H1 (cell line): ENCODE measurements at regions not wholly inside any gene's neighbourhood (a gene's known extent, or its start where the extent isn't known, plus 50 kb on each side); places are given as distances from the start of the nearest gene placed in this dataset.

Experiments
- CTCF ChIA-PET: fragments of 300-600 bp; sonication (Branson Sonifier 250); formaldehyde crosslinking; loops from one replicate; lab custom pipeline; 2021; ENCODE audit not compliant: partially characterized antibody; lab: Charles Lee
- POLR2A ChIA-PET: fragments of 300-600 bp; sonication (Branson Sonifier 250); formaldehyde crosslinking; loops from one replicate; lab custom pipeline; 2021; ENCODE audit warnings: inconsistent platforms; ENCODE audit not compliant: partially characterized antibody; lab: Charles Lee
- DNase-seq, 2 experiments: peaks; one replicate each; pipeline versions ENCODE4 v3.0.0 to v3.0.0-alpha.2; 2010 to 2022; ENCODE audit warnings: low spot score in 2 of 2, low read depth in 1 of 2, mixed read lengths in 1 of 2
- FAIRE-seq: peaks from 2 replicates; lab custom pipeline; 2011; peaks lifted over from hg19 to GRCh38; lab: Jason Lieb, UNC
- H2AFZ ChIP-seq: 2 replicates; pipeline ENCODE4 v1.8.1; 2012; ENCODE audit warnings: low read length, inconsistent platforms
- H2AK5ac ChIP-seq: 2 replicates; pipeline ENCODE4 v1.6.1; 2013; ENCODE audit warnings: low read depth, low read length
- H2BK120ac ChIP-seq: replicated peaks from 2 replicates; pipeline ENCODE3; 2013; ENCODE audit warnings: low read depth, low read length, inconsistent platforms
- H2BK12ac ChIP-seq: 2 replicates; pipeline ENCODE4 v1.6.1; 2013; ENCODE audit warnings: low read depth, low read length
- H2BK15ac ChIP-seq: 2 replicates; pipeline ENCODE4 v1.6.1; 2013; ENCODE audit warnings: low read length
- H2BK20ac ChIP-seq: 2 replicates; pipeline ENCODE4 v1.6.1; 2013; ENCODE audit warnings: low read length
- H2BK5ac ChIP-seq: 2 replicates; pipeline ENCODE4 v1.6.1; 2013; ENCODE audit warnings: low read depth, low read length
- H3K14ac ChIP-seq: 2 replicates; pipeline ENCODE4 v1.6.1; 2013; ENCODE audit warnings: inconsistent platforms; ENCODE audit not compliant: insufficient read length
- H3K18ac ChIP-seq: 2 replicates; pipeline ENCODE4 v1.6.1; 2013; ENCODE audit warnings: low read length; ENCODE audit errors: extremely low read depth
- H3K23ac ChIP-seq: 2 replicates; pipeline ENCODE4 v1.6.1; 2013; ENCODE audit warnings: inconsistent platforms; ENCODE audit not compliant: insufficient read length
- H3K23me2 ChIP-seq: 2 replicates; pipeline ENCODE4 v1.6.1; 2013; ENCODE audit warnings: low read depth, low read length
- H3K27ac ChIP-seq: 2 replicates; pipeline ENCODE4 v1.6.1; 2011; ENCODE audit warnings: low read depth, low read length, inconsistent platforms
- H3K27me3 ChIP-seq, 4 experiments: replicated peaks in 1 of 4; 1 replicate in 1 of 4; 2 replicates in 3 of 4; pipeline versions ENCODE4 v1.6.1 to v1.8.1; 2011 to 2013; ENCODE audit warnings: low read length in 3 of 4, mild to moderate bottlenecking in 3 of 4, inconsistent platforms in 2 of 4, mixed read lengths in 2 of 4, moderate library complexity in 1 of 4; ENCODE audit not compliant: control insufficient read depth in 3 of 4, insufficient read depth in 3 of 4; ENCODE audit errors: extremely low read depth in 1 of 4
- H3K36me3 ChIP-seq, 4 experiments: 2 replicates each; pipeline versions ENCODE4 v1.6.1 to v1.8.1; 2011 to 2013; ENCODE audit warnings: mild to moderate bottlenecking in 4 of 4, low read length in 3 of 4, moderate library complexity in 2 of 4, control low read depth in 1 of 4, inconsistent platforms in 1 of 4; ENCODE audit not compliant: insufficient read depth in 4 of 4, control insufficient read depth in 2 of 4
- H3K4ac ChIP-seq: replicated peaks from 2 replicates; pipeline ENCODE3; 2013; ENCODE audit warnings: low read length, low read depth, mixed read lengths, inconsistent platforms; ENCODE audit not compliant: insufficient read length
- H3K4me1 ChIP-seq, 4 experiments: replicated peaks in 1 of 4; 1 replicate in 1 of 4; 2 replicates in 3 of 4; pipeline versions ENCODE4 v1.6.1 to v1.8.1; 2011 to 2013; ENCODE audit warnings: low read length in 3 of 4, inconsistent platforms in 2 of 4, mixed read lengths in 1 of 4; ENCODE audit not compliant: insufficient read depth in 4 of 4, control insufficient read depth in 3 of 4
- H3K4me2 ChIP-seq, 2 experiments: 2 replicates each; pipeline versions ENCODE4 v1.6.1 to v1.8.1; 2011 to 2013; ENCODE audit warnings: low read depth in 2 of 2, low read length in 2 of 2, control low read depth in 1 of 2, inconsistent platforms in 1 of 2, mild to moderate bottlenecking in 1 of 2; ENCODE audit not compliant: insufficient read depth in 1 of 2
- H3K4me3 ChIP-seq, 4 experiments: fragments of 200-600, 300-600 bp in 1 of 4; sonication (generic), shearing (Covaris generic), sonication (Bioruptor Twin) in 1 of 4; 2 replicates each; pipeline versions ENCODE4 v1.5.1 to v1.8.1; 2011 to 2016; ENCODE audit warnings: low read length in 4 of 4, low read depth in 3 of 4, control low read depth in 2 of 4, inconsistent platforms in 2 of 4, mild to moderate bottlenecking in 2 of 4, mixed read lengths in 1 of 4, moderate library complexity in 1 of 4; ENCODE audit not compliant: insufficient read depth in 2 of 4; ENCODE audit errors: extremely low read depth in 1 of 4
- H3K56ac ChIP-seq: replicated peaks from 2 replicates; pipeline ENCODE3; 2013; ENCODE audit warnings: low read depth, mild to moderate bottlenecking, mixed read lengths, low read length, inconsistent platforms; ENCODE audit not compliant: insufficient read length
- H3K79me1 ChIP-seq: 2 replicates; pipeline ENCODE4 v1.6.1; 2013; ENCODE audit warnings: low read depth, low read length, control low read depth
- H3K79me2 ChIP-seq, 2 experiments: 2 replicates each; pipeline versions ENCODE4 v1.6.1 to v1.8.1; 2012 to 2013; ENCODE audit warnings: low read length in 2 of 2, mild to moderate bottlenecking in 2 of 2, inconsistent platforms in 1 of 2; ENCODE audit not compliant: insufficient read depth in 2 of 2, control insufficient read depth in 1 of 2
- H3K9ac ChIP-seq, 4 experiments: replicated peaks in 1 of 4; 1 replicate in 1 of 4; 2 replicates in 3 of 4; pipeline versions ENCODE4 v1.6.1 to v1.8.1; 2011 to 2013; ENCODE audit warnings: low read depth in 3 of 4, low read length in 3 of 4, control low read depth in 2 of 4, mild to moderate bottlenecking in 2 of 4, moderate library complexity in 2 of 4, inconsistent platforms in 1 of 4; ENCODE audit errors: extremely low read depth in 1 of 4
- H3K9me3 ChIP-seq, 2 experiments: 2 replicates each; pipeline versions ENCODE4 v1.6.1 to v1.8.1; 2012 to 2013; ENCODE audit warnings: mild to moderate bottlenecking in 2 of 2, moderate library complexity in 2 of 2, control low read depth in 1 of 2, inconsistent platforms in 1 of 2, low read depth in 1 of 2, low read length in 1 of 2, mixed read lengths in 1 of 2; ENCODE audit not compliant: insufficient read depth in 2 of 2
- H4K20me1 ChIP-seq, 2 experiments: replicated peaks in 1 of 2; 2 replicates each; pipeline versions ENCODE3 to v1.8.1; 2011 to 2013; ENCODE audit warnings: inconsistent platforms in 2 of 2, low read length in 2 of 2, mild to moderate bottlenecking in 1 of 2; ENCODE audit not compliant: insufficient read depth in 2 of 2, control insufficient read depth in 1 of 2
- H4K5ac ChIP-seq: 2 replicates; pipeline ENCODE4 v1.6.1; 2013; ENCODE audit warnings: low read length, low read depth, mixed read lengths, inconsistent platforms; ENCODE audit not compliant: insufficient read length
- H4K8ac ChIP-seq: 2 replicates; pipeline ENCODE4 v1.8.0; 2013; ENCODE audit warnings: mild to moderate bottlenecking, moderate library complexity, low read length, inconsistent platforms; ENCODE audit not compliant: insufficient read depth; ENCODE audit errors: extremely low read depth
- H4K91ac ChIP-seq: replicated peaks from 2 replicates; pipeline ENCODE3; 2013; ENCODE audit warnings: low read length, mixed read lengths, inconsistent platforms; ENCODE audit not compliant: insufficient read length
- CREB1 ChIP-seq: IDR thresholded peaks from 2 replicates; pipeline ENCODE4 v1.6.1; 2012; ENCODE audit warnings: inconsistent platforms
- GTF2F1 ChIP-seq: IDR thresholded peaks from 2 replicates; pipeline ENCODE4 v1.6.1; 2012; ENCODE audit warnings: low read depth, low read length, improper control_type of control experiment, borderline replicate concordance
- HDAC2 ChIP-seq, 2 experiments: fragments of 300-600 bp in 1 of 2; sonication (generic) in 1 of 2; IDR thresholded peaks; 2 replicates each; pipeline ENCODE4 v1.6.1; 2011 to 2012; ENCODE audit warnings: low read depth in 2 of 2, low read length in 2 of 2, mild to moderate bottlenecking in 2 of 2, moderate library complexity in 2 of 2, borderline replicate concordance in 1 of 2, inconsistent platforms in 1 of 2
- KDM4A ChIP-seq: IDR thresholded peaks from one replicate; pipeline ENCODE4 v1.7.1; 2012; ENCODE audit warnings: low read depth, mild to moderate bottlenecking, moderate library complexity, low read length, inconsistent platforms; ENCODE audit not compliant: severe bottlenecking
- NANOG ChIP-seq: IDR thresholded peaks from 2 replicates; pipeline ENCODE4 v1.6.1; 2011; ENCODE audit warnings: low read length, low read depth, mild to moderate bottlenecking, inconsistent platforms; ENCODE audit not compliant: insufficient read depth, poor library complexity, severe bottlenecking
- NRF1 ChIP-seq: IDR thresholded peaks from 2 replicates; pipeline ENCODE4 v1.6.1; 2011; ENCODE audit warnings: mild to moderate bottlenecking, low read depth, low read length, improper control_type of control experiment
- PHF8 ChIP-seq: fragments of 200-600 bp; sonication (generic); conservative IDR thresholded peaks from 2 replicates; pipeline ENCODE4 v1.7.1; 2012; ENCODE audit warnings: low read depth, mild to moderate bottlenecking, inconsistent platforms, low read length, moderate library complexity
- RBBP5 ChIP-seq: IDR thresholded peaks from 2 replicates; pipeline ENCODE4 v1.7.1; 2012; ENCODE audit warnings: low read depth, mild to moderate bottlenecking, inconsistent platforms, low read length, moderate library complexity, borderline replicate concordance
- SP2 ChIP-seq: IDR thresholded peaks from 2 replicates; pipeline ENCODE4 v1.6.1; 2012; ENCODE audit warnings: mild to moderate bottlenecking, low read length, inconsistent platforms
- TCF12 ChIP-seq: IDR thresholded peaks from 2 replicates; pipeline ENCODE4 v1.6.1; 2011; ENCODE audit warnings: low read depth, mild to moderate bottlenecking, low read length
- WGBS, 2 experiments: shearing (Covaris generic) in 1 of 2; methylation state at CpG; one replicate each; pipeline versions ENCODE4 v1.1.6 to v1.1.7; 2013 to 2015; ENCODE audit warnings: low lambda C conversion rate in 2 of 2, mixed read lengths in 2 of 2, inconsistent platforms in 1 of 2, low coverage in 1 of 2, missing lambda C conversion rate in 1 of 2; ENCODE audit not compliant: insufficient replicate concordance in 2 of 2, insufficient coverage in 1 of 2, insufficient read length in 1 of 2; ENCODE audit errors: extremely low coverage in 1 of 2, missing lambda C conversion rate in 1 of 2; 5-methylcytosine and 5-hydroxymethylcytosine counted together
- TF ChIP-seq, protein P1 (sequence below), 3 experiments: IDR thresholded peaks; 1 replicate in 2 of 3; 2 replicates in 1 of 3; pipeline versions ENCODE4 v1.5.1 to v1.6.1; 2011; ENCODE audit warnings: low read length in 3 of 3, mild to moderate bottlenecking in 3 of 3, inconsistent platforms in 2 of 3, low read depth in 1 of 3, moderate library complexity in 1 of 3; ENCODE audit not compliant: insufficient read depth in 1 of 3; ENCODE audit errors: control extremely low read depth in 1 of 3

- Histone ChIP-seq H2AFZ (no peak overlapping the region), H3K56ac (no peak overlapping the region), H3K27ac (no peak overlapping the region), H3K4ac (no peak overlapping the region), H4K5ac (no peak overlapping the region), H3K9ac (no peak overlapping the region), H3K4me2 (no peak overlapping the region), H2BK15ac (no peak overlapping the region), H3K36me3 (no peaks in the 10 kb centered on the region), H4K8ac (no peak overlapping the region), H3K23ac (no peak overlapping the region), H3K9me3 (no peaks in the 10 kb centered on the region), H2BK5ac (no peak overlapping the region), H3K79me1 (no peaks in the 10 kb centered on the region), H2BK12ac (no peak overlapping the region), H3K23me2 (no peaks in the 10 kb centered on the region), H4K91ac (no peak overlapping the region), H3K4me3 (no peak overlapping the region), H2AK5ac (no peak overlapping the region), H2BK20ac (0 out of 2 replicates have a peak overlapping the region, but pooled peaks have one; percentile 21), H3K79me2 (no peaks in the 10 kb centered on the region), H3K4me1 (peaks cover 0 to 3% (median 1%) of the 10 kb centered on the region in 4 experiments; a peak in 2 of 7 replicates), H2BK120ac (no peak overlapping the region), H3K18ac (no peak overlapping the region), H3K14ac (no peak overlapping the region), H4K20me1 (no peaks in the 10 kb centered on the region), H3K27me3 (no peaks in the 10 kb centered on the region)
- DNase-seq (no peak), FAIRE-seq (no peak)
- WGBS, 2 experiments, result 92% methylated on average over 5 of the region's 5 CpGs; no CpG with 5 or more reads in 1 of the 2 experiments
- CTCF ChIA-PET, result no interaction called here
- POLR2A ChIA-PET, result no interaction called here
- TF ChIP-seq GTF2F1 (no peak), HDAC2 (IDR thresholded peaks at IDR 0.05; ENCODE audit: borderline replicate concordance in 1 of 2, low read depth in 2 of 2, low read length in 2 of 2) (no peak), KDM4A (no peak), SP2 (no peak), TCF12 (no peak), NRF1 (no peak), PHF8 (no peak), RBBP5 (no peak), NANOG (no peak), CREB1 (no peak)
- TF ChIP-seq, protein P1, sequence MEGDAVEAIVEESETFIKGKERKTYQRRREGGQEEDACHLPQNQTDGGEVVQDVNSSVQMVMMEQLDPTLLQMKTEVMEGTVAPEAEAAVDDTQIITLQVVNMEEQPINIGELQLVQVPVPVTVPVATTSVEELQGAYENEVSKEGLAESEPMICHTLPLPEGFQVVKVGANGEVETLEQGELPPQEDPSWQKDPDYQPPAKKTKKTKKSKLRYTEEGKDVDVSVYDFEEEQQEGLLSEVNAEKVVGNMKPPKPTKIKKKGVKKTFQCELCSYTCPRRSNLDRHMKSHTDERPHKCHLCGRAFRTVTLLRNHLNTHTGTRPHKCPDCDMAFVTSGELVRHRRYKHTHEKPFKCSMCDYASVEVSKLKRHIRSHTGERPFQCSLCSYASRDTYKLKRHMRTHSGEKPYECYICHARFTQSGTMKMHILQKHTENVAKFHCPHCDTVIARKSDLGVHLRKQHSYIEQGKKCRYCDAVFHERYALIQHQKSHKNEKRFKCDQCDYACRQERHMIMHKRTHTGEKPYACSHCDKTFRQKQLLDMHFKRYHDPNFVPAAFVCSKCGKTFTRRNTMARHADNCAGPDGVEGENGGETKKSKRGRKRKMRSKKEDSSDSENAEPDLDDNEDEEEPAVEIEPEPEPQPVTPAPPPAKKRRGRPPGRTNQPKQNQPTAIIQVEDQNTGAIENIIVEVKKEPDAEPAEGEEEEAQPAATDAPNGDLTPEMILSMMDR (IDR thresholded peaks at IDR 0.05; ENCODE audit: control extremely low read depth in 1 of 3, insufficient read depth in 1 of 3, low read depth in 1 of 3, low read length in 3 of 3), result no peak
These were observed 485.9 kb upstream of the KLF4 start for GRCh38 chr9:107975426-107976010.
